AG04449 (cell line): ENCODE measurements at regions not wholly inside any gene's neighbourhood (a gene's known extent, or its start where the extent isn't known, plus 50 kb on each side); places are given as distances from the start of the nearest gene placed in this dataset.

Experiments
- CTCF ChIA-PET: fragments of 350-600 bp; formaldehyde crosslinking; extraction: SDS; loops from one replicate; lab custom pipeline; 2021; ENCODE audit warnings: antibody characterized with exemption; lab: Yijun Ruan, JAX
- POLR2A ChIA-PET: fragments of 400-600, 350-600 bp; formaldehyde crosslinking; extraction: SDS; loops from one replicate; lab custom pipeline; 2020; ENCODE audit warnings: antibody characterized with exemption, inconsistent platforms; lab: Yijun Ruan, JAX
- DNase-seq: peaks from one replicate; pipeline ENCODE4 v3.0.0-alpha.2; 2010; ENCODE audit warnings: low read depth, low spot score
- H3K4me3 ChIP-seq: 2 replicates; pipeline ENCODE4 v1.5.1; 2011; ENCODE audit warnings: low read depth, mild to moderate bottlenecking, control low read depth, low read length
- CTCF ChIP-seq: IDR thresholded peaks from one replicate; pipeline ENCODE4 v1.5.1; 2011; ENCODE audit warnings: mild to moderate bottlenecking, moderate library complexity, low read length, control low read depth, inconsistent platforms; ENCODE audit not compliant: insufficient read depth; ENCODE audit errors: missing control alignments

GRCh38 chr3:181174676-181175233 lies 185.2 kb upstream of the DNAJC19 start:
- DNase-seq = no peak
- ChIA-PET CTCF (interaction anchor here (0.6 to 1.3 kb wide), 3 partner anchors 12 to 371 kb away, joined by 3 read pairs; no protein-coding TSS in a partner anchor), POLR2A (no interaction called here)
- H3K4me3 ChIP-seq = no peak overlapping the region
- no peak for TF ChIP-seq CTCF

- no peak for DNase-seq
- POLR2A ChIA-PET = no interaction called here
- TF ChIP-seq CTCF = no peak
- CTCF ChIA-PET = interaction anchor here (0.6 to 1.3 kb wide), 3 partner anchors 11 to 370 kb away, joined by 3 read pairs; no protein-coding TSS in a partner anchor
- no peak overlapping the region for H3K4me3 ChIP-seq
Measured at GRCh38 chr3:181174022-181174421, 184.5 kb upstream of the DNAJC19 start.

DNA sequence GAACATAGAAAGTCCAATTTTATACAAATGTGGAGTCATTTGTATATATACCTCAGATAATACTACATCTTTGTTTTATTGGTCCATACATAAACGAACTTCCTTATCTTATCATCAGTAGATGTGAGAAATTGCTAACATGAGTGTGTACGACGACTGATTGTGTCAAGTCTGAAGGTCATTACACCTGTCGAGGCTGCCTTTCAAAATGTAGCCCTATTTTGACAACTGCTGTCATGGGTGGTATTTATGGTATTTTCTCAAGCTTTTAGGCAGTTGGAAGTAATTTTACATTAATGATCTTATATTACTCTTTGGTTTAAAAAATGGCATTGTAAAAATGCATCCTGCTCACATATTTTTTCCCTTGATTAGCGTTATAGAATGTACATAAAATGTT lies 183.7 kb upstream of the DNAJC19 start:
- ChIA-PET CTCF (no interaction called here), POLR2A (no interaction called here)
- no peak for TF ChIP-seq CTCF
- no peak for DNase-seq
- H3K4me3 ChIP-seq = no peak overlapping the region

GRCh38 chr3:181134873-181135272 lies 145.3 kb upstream of the DNAJC19 start:
- POLR2A ChIA-PET = no interaction called here

GRCh38 chr3:181133832-181134231 lies 144.3 kb upstream of the DNAJC19 start:
- POLR2A ChIA-PET = no interaction called here
- CTCF ChIA-PET = no interaction called here
- no peak for DNase-seq
- no peak for TF ChIP-seq CTCF
- H3K4me3 ChIP-seq = no peak overlapping the region

More at GRCh38 chr3:181134873-181135272, 145.3 kb upstream of the DNAJC19 start:
- TF ChIP-seq CTCF = no peak
- H3K4me3 ChIP-seq = no peak overlapping the region
- DNase-seq = no peak
- CTCF ChIA-PET = no interaction called here

DNA sequence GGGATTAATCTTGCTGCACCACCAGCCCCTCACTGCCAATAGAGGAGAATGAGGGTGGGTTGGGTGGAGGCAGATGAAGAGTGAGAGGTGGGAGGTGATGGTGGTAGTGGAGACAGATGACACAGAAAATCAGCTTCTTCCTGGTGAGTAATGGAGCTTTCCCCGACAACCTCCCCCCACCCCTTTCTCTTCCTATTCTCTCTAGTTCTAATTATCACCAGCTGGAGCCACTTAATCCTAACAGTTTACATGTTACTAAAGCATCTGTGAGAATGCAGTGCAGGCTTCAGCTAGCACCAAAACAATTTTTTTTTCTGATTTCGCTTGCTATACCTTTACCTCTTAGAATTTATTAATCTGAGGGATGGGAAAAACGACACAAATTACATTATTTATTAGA lies 116.1 kb upstream of the DNAJC19 start:
- ChIA-PET POLR2A (no interaction called here), CTCF (no interaction called here)
- no peak overlapping the region for H3K4me3 ChIP-seq
- no peak for DNase-seq
- no peak for TF ChIP-seq CTCF
